ENCODE measurements at regions not wholly inside any gene's neighbourhood (a gene's known extent, or its start where the extent isn't known, plus 50 kb on each side); places are given as distances from the start of the nearest gene placed in this dataset.

GRCh38 chr20:58577871-58578598, 62.8 kb upstream of the APCDD1L start:
- Mint-ChIP-seq H3K9me3 (peaks cover 3% of the 10 kb centered on the region), H3K27ac (peak overlapping the region; percentile 23 to 88 (median 37)), H3K4me1 (peaks cover 59% of the 10 kb centered on the region), H3K36me3 (ENCODE audit: low read depth) (no peaks in the 10 kb centered on the region), H3K4me3 (peak overlapping the region in 2 of 3 experiments; percentile 6 to 13), H3K27me3 (ENCODE audit: low read depth) (peaks cover 51% of the 10 kb centered on the region)
- TF ChIP-seq CTCF (IDR thresholded peaks at IDR 0.05; ENCODE audit: unreplicated experiment in 3 of 3) = no peak

- H3K4me1 Mint-ChIP-seq = peaks cover 59% of the 10 kb centered on the region
- H3K36me3 Mint-ChIP-seq (ENCODE audit: low read depth) = no peaks in the 10 kb centered on the region
- TF ChIP-seq CTCF (IDR thresholded peaks at IDR 0.05; ENCODE audit: unreplicated experiment in 3 of 3) = no peak
- H3K4me3 Mint-ChIP-seq = no peak overlapping the region
- H3K27ac Mint-ChIP-seq = peak overlapping the region in 2 of 3 experiments; percentile 27 to 100
- H3K27me3 Mint-ChIP-seq (ENCODE audit: low read depth) = peaks cover 44% of the 10 kb centered on the region
- H3K9me3 Mint-ChIP-seq = peaks cover 3% of the 10 kb centered on the region
Measured at GRCh38 chr20:58577139-58577806, 62.1 kb upstream of the APCDD1L start.

- H3K36me3 Mint-ChIP-seq (ENCODE audit: low read depth) = no peaks in the 10 kb centered on the region
- H3K4me3 Mint-ChIP-seq = no peak overlapping the region
- peaks cover 3% of the 10 kb centered on the region for H3K9me3 Mint-ChIP-seq
- peak overlapping the region in 2 of 3 experiments; percentile 27 to 100 for H3K27ac Mint-ChIP-seq
- H3K27me3 Mint-ChIP-seq (ENCODE audit: low read depth) = peaks cover 38% of the 10 kb centered on the region
- H3K4me1 Mint-ChIP-seq = peaks cover 66% of the 10 kb centered on the region
- no peak for TF ChIP-seq CTCF (IDR thresholded peaks at IDR 0.05; ENCODE audit: unreplicated experiment in 3 of 3)
Measured at GRCh38 chr20:58576603-58576970, 61.4 kb upstream of the APCDD1L start.

GRCh38 chr20:58575776-58576602, 60.8 kb upstream of the APCDD1L start:
- H3K36me3 Mint-ChIP-seq (ENCODE audit: low read depth) = no peaks in the 10 kb centered on the region
- H3K27me3 Mint-ChIP-seq (ENCODE audit: low read depth) = peaks cover 32% of the 10 kb centered on the region
- no peak for TF ChIP-seq CTCF (IDR thresholded peaks at IDR 0.05; ENCODE audit: unreplicated experiment in 3 of 3)

GRCh38 chr20:58574469-58574868, 59.3 kb upstream of the APCDD1L start:
- Mint-ChIP-seq H3K36me3 (ENCODE audit: low read depth) (no peaks in the 10 kb centered on the region), H3K4me3 (no peak overlapping the region), H3K4me1 (peaks cover 75% of the 10 kb centered on the region), H3K27me3 (ENCODE audit: low read depth) (peaks cover 19% of the 10 kb centered on the region), H3K9me3 (no peaks in the 10 kb centered on the region), H3K27ac (peak overlapping the region; percentile 57 to 100 (median 58))
- no peak for TF ChIP-seq CTCF (IDR thresholded peaks at IDR 0.05; ENCODE audit: unreplicated experiment in 3 of 3)

More at GRCh38 chr20:58575776-58576602, 60.8 kb upstream of the APCDD1L start:
- Mint-ChIP-seq H3K9me3 (no peaks in the 10 kb centered on the region), H3K4me3 (no peak overlapping the region), H3K4me1 (peaks cover 72% of the 10 kb centered on the region), H3K27ac (peak overlapping the region; percentile 26 to 100 (median 56))

Data from nephron (organoid).